ENCODE measurements at regions not wholly inside any gene's neighbourhood (a gene's known extent, or its start where the extent isn't known, plus 50 kb on each side); places are given as distances from the start of the nearest gene placed in this dataset.
A peak's percentile ranks its signal among the peaks of the same experiment; 100 is the strongest.

GRCh38 chr18:51848702-51849101, 491.3 kb upstream of the DCC start:
- WGBS (ENCODE audit: insufficient coverage, insufficient replicate concordance, low lambda C conversion rate, missing lambda C conversion rate): 71% methylated on average over 2 of the region's 2 CpGs
- SMC1A ChIA-PET (ENCODE audit: uncharacterized antibody, unreplicated experiment): interaction anchor here (1.2 kb wide), 1 partner anchor 14 kb away, joined by 4 read pairs; no protein-coding TSS in a partner anchor
- H2AFZ ChIP-seq (ENCODE audit: control insufficient read depth, low read depth, low read length): no peak overlapping the region
- FAIRE-seq (no peak), ATAC-seq (no peak), DNase-seq (ENCODE audit: low read depth, low spot score) (no peak)
- TF ChIP-seq TBL1XR1 (IDR thresholded peaks at IDR 0.05; ENCODE audit: low read depth, low read length) (no peak), CEBPB (IDR thresholded peaks at IDR 0.05; ENCODE audit: borderline replicate concordance in 1 of 2, low read depth in 2 of 2, low read length in 2 of 2) (peak in 1 of 2 experiments; percentile 23; a peak in 1 of 4 replicates), KDM1A (IDR thresholded peaks at IDR 0.05; ENCODE audit: borderline replicate concordance) (no peak)
- RAD21 ChIA-PET (ENCODE audit: unreplicated experiment): no interaction called here
- H3K4me1 ChIP-seq (ENCODE audit: control insufficient read depth, insufficient read depth, low read length): no peaks in the 10 kb centered on the region
- intact Hi-C loops (cut with micrococcal nuclease; ENCODE audit: unreplicated experiment): no loop called here
- in situ Hi-C loops (cut with MboI): no loop called here
- POLR2A ChIA-PET: no interaction called here
- BruUV-seq (replicated peaks): no TSS peak
- no peaks in the 10 kb centered on the region for H3K9me3 ChIP-seq (replicated peaks; ENCODE audit: control insufficient read depth, insufficient read depth, low read length)
- H3K9ac ChIP-seq (ENCODE audit: control insufficient read depth, insufficient read depth, low read length): no peak overlapping the region
- no peaks in the 10 kb centered on the region for H3K36me3 ChIP-seq (ENCODE audit: control insufficient read depth in 2 of 2, insufficient read depth in 2 of 2, low read length in 1 of 2)
- no peak overlapping the region for H3K4me3 ChIP-seq
- no peak overlapping the region for H3K4me2 ChIP-seq (ENCODE audit: control insufficient read depth, insufficient read depth)
- H3K27me3 ChIP-seq (replicated peaks in 1 of 2; ENCODE audit: control insufficient read depth in 2 of 2, insufficient read depth in 2 of 2, low read length in 1 of 2): no peaks in the 10 kb centered on the region
- no peaks in the 10 kb centered on the region for H3K79me2 ChIP-seq (ENCODE audit: control insufficient read depth, insufficient read depth, low read length)
- H4K20me1 ChIP-seq (ENCODE audit: control insufficient read depth, insufficient read depth): no peaks in the 10 kb centered on the region
- CTCF ChIA-PET: no interaction called here
- no peak overlapping the region for H3K27ac ChIP-seq (ENCODE audit: control insufficient read depth, insufficient read depth)

- Histone ChIP-seq H3K79me2 (ENCODE audit: control insufficient read depth, insufficient read depth, low read length) (no peaks in the 10 kb centered on the region), H4K20me1 (ENCODE audit: control insufficient read depth, insufficient read depth) (no peaks in the 10 kb centered on the region), H3K4me3 (no peak overlapping the region), H3K4me1 (ENCODE audit: control insufficient read depth, insufficient read depth, low read length) (no peaks in the 10 kb centered on the region), H3K27me3 (replicated peaks in 1 of 2; ENCODE audit: control insufficient read depth in 2 of 2, insufficient read depth in 2 of 2, low read length in 1 of 2) (no peaks in the 10 kb centered on the region), H3K9ac (ENCODE audit: control insufficient read depth, insufficient read depth, low read length) (no peak overlapping the region), H3K36me3 (ENCODE audit: control insufficient read depth in 2 of 2, insufficient read depth in 2 of 2, low read length in 1 of 2) (no peaks in the 10 kb centered on the region), H2AFZ (ENCODE audit: control insufficient read depth, low read depth, low read length) (no peak overlapping the region), H3K27ac (ENCODE audit: control insufficient read depth, insufficient read depth) (no peak overlapping the region), H3K9me3 (replicated peaks; ENCODE audit: control insufficient read depth, insufficient read depth, low read length) (no peaks in the 10 kb centered on the region), H3K4me2 (ENCODE audit: control insufficient read depth, insufficient read depth) (no peak overlapping the region)
- intact Hi-C loops (cut with micrococcal nuclease; ENCODE audit: unreplicated experiment): no loop called here
- no peak; the same call in 1 of the 3 replicates for ATAC-seq
- RAD21 ChIA-PET (ENCODE audit: unreplicated experiment): no interaction called here
- no TSS peak for BruUV-seq (replicated peaks)
- FAIRE-seq: no peak
- in situ Hi-C loops (cut with MboI): no loop called here
- SMC1A ChIA-PET (ENCODE audit: uncharacterized antibody, unreplicated experiment): interaction anchor here (1.2 kb wide), 1 partner anchor 19 kb away, joined by 3 read pairs; no protein-coding TSS in a partner anchor
- no peak for TF ChIP-seq ZNF217 (IDR thresholded peaks at IDR 0.05)
- TF ChIP-seq ATF7 (IDR thresholded peaks at IDR 0.05; ENCODE audit: low read depth): no peak
- TF ChIP-seq SUPT20H (IDR thresholded peaks at IDR 0.05; ENCODE audit: borderline replicate concordance, control insufficient read depth, low read depth, low read length): no peak
- no peak for TF ChIP-seq CTCF (IDR thresholded peaks at IDR 0.05 in 2 of 3, conservative IDR thresholded peaks at IDR 0.05 in 1 of 3; ENCODE audit: control insufficient read depth in 2 of 3, extremely low read depth in 1 of 3, insufficient read depth in 1 of 3, low read depth in 3 of 3, low read length in 3 of 3)
- no peak for TF ChIP-seq REST (IDR thresholded peaks at IDR 0.05; ENCODE audit: low read depth, low read length)
- TF ChIP-seq SMC3 (IDR thresholded peaks at IDR 0.05; ENCODE audit: borderline replicate concordance, low read length): no peak
- no peak for TF ChIP-seq NBN (IDR thresholded peaks at IDR 0.05)
- no peak for DNase-seq (ENCODE audit: low read depth, low spot score)
- CTCF ChIA-PET: interaction anchor here (1.5 kb wide), 1 partner anchor 10 kb away, joined by 4 read pairs; no protein-coding TSS in a partner anchor
- POLR2A ChIA-PET: no interaction called here
Observed at GRCh38 chr18:51852681-51853080, 487.3 kb upstream of the DCC start.

Measured in GM12878 (cell line).